Fibroblast of the aortic adventitia (primary cell): ENCODE measurements at regions not wholly inside any gene's neighbourhood (a gene's known extent, or its start where the extent isn't known, plus 50 kb on each side); places are given as distances from the start of the nearest gene placed in this dataset.

Experiments
- DNase-seq: peaks from one replicate; pipeline ENCODE4 v3.0.0-alpha.2; 2010; ENCODE audit warnings: low read depth
- H3K4me3 ChIP-seq: 2 replicates; pipeline ENCODE4 v1.5.1; 2011; ENCODE audit warnings: low read depth, mild to moderate bottlenecking, control low read depth, low read length, moderate library complexity
- TF ChIP-seq, protein P1 (sequence below): IDR thresholded peaks from 2 replicates; pipeline ENCODE4 v1.5.1; 2011; ENCODE audit warnings: mild to moderate bottlenecking, low read length, control low read depth, inconsistent platforms; ENCODE audit not compliant: insufficient read depth

DNA sequence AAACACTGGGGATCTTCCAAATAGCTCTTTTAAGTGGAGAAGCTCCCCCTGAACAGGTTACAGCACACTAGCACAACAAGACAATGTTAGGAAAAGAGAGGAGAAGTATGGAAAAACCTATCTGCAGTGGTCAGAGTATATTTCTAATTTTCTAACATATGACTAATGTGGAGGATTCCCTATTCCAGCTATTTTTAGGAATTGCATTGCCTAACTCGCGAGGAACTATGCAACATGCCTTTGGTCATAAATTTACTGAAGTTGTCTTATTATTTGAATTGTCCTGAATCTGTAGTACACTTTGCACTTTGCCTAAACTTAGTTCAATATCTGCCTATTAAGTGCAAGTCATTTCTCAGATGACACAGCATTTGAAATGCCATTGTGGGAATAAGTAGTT lies 381.4 kb downstream of the CCDC85A start:
- TF ChIP-seq, protein P1, sequence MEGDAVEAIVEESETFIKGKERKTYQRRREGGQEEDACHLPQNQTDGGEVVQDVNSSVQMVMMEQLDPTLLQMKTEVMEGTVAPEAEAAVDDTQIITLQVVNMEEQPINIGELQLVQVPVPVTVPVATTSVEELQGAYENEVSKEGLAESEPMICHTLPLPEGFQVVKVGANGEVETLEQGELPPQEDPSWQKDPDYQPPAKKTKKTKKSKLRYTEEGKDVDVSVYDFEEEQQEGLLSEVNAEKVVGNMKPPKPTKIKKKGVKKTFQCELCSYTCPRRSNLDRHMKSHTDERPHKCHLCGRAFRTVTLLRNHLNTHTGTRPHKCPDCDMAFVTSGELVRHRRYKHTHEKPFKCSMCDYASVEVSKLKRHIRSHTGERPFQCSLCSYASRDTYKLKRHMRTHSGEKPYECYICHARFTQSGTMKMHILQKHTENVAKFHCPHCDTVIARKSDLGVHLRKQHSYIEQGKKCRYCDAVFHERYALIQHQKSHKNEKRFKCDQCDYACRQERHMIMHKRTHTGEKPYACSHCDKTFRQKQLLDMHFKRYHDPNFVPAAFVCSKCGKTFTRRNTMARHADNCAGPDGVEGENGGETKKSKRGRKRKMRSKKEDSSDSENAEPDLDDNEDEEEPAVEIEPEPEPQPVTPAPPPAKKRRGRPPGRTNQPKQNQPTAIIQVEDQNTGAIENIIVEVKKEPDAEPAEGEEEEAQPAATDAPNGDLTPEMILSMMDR: no peak
- peak; percentile 5 for DNase-seq
- H3K4me3 ChIP-seq: no peak overlapping the region

- TF ChIP-seq, protein P1: no peak
- H3K4me3 ChIP-seq: no peak overlapping the region
- no peak for DNase-seq
These were observed 387.3 kb downstream of the CCDC85A start for GRCh38 chr2:56571074-56571473.

DNA sequence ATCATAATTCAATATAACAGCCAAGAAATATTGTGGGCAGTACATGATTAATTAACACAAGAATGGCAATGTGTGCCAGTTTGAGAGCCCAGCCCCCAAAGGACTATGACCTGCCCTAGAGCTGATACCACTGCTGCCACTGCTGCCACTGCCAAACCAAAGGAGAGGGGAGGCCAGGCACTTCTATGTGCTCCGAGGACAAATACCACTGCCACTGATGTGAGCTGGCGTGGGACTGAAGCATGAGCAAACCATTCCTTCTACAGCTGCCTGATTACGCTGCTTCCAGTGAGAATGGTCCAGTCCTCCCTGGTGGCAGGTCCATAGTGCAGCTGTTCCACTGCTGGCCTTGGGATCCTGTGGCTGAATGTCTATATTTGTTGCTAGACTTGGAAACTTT lies 392.2 kb downstream of the CCDC85A start:
- TF ChIP-seq, protein P1: no peak
- H3K4me3 ChIP-seq: no peak overlapping the region
- DNase-seq: no peak

DNA sequence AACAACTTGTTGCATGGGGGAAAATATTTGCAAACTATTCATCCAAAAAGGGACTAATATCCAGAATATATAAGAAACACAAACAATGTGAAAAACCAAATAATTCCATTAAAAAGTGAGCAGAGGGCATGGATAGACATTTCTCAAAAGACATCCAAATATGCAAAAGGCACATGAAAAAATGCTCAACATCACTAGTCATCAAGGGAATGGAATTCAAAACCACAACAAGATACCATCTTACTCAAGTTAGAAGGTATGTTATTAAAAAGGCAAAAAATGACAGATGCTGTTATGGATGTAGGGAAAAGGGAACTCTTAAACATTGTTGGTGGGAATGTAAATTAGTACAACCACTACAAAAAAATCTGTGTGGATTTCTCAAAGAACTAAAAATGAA lies 396.5 kb downstream of the CCDC85A start:
- peak; percentile 47 for DNase-seq
- TF ChIP-seq, protein P1: no peak
- no peak overlapping the region for H3K4me3 ChIP-seq

GRCh38 chr2:56582570-56582969 lies 398.8 kb downstream of the CCDC85A start:
- no peak for DNase-seq
- TF ChIP-seq, protein P1: no peak

DNA sequence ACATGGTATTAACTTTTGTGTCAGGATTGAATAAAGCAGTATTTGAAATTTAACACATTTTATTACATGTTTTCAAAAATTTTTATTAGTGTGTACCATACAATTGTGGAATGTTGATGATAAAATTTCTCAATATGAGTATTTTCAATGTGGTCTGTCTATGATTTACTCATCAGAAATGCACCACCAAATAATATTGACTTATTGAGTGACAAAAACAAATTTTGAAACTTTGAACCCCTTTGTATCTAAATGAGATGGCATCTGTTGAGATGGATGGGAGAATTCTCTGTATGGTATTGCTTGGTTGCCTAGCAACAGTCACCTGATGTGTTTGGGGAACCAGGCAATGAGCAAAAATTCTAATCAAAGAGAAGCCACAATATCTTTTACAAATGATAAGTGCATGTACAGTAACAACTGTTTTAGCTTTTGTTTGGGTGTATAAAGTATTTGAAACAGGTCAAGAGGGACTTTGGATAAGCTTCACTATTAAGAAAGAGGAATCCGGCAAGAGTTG lies 400.1 kb downstream of the CCDC85A start:
- H3K4me3 ChIP-seq: no peak overlapping the region
- DNase-seq: no peak
- TF ChIP-seq, protein P1: no peak

More at GRCh38 chr2:56582570-56582969, 398.8 kb downstream of the CCDC85A start:
- no peak overlapping the region for H3K4me3 ChIP-seq

DNA sequence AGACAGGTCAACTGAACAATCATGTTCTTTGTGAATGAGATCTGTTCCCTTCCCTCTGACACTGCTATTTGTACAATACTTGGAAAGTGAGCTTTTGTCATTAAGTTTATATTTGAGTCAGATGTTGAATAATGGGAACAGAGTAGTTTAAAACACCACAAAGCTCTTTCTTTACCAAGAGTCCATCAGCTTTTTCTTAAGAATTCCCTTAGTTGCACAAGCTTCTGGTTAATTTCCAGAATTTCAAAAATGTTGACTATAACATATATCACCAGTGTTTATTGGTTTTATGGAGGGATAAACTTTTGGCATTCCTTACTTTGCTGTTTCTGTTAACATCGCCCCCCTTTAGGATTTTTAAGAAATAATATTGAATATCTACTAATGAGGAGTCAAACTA lies 403.7 kb downstream of the CCDC85A start:
- peak; percentile 4 for DNase-seq
- H3K4me3 ChIP-seq: no peak overlapping the region
- TF ChIP-seq, protein P1: no peak
